ENCODE measurements at regions not wholly inside any gene's neighbourhood (a gene's known extent, or its start where the extent isn't known, plus 50 kb on each side); places are given as distances from the start of the nearest gene placed in this dataset.
"Not testable (repeated sequence)": the region's sequence is repeated elsewhere in the genome, so short reads cannot be mapped to it uniquely, and the experiment has no call there.

GRCh38 chr1:185445594-185445993, 128.6 kb upstream of the IVNS1ABP start:
- FAIRE-seq (no peak), DNase-seq (ENCODE audit: insufficient read length, low spot score) (no peak)

- FAIRE-seq (no peak), DNase-seq (ENCODE audit: insufficient read length, low spot score) (no peak)
Measured at GRCh38 chr1:185444676-185445075, 127.6 kb upstream of the IVNS1ABP start.

GRCh38 chr1:185442050-185442449, 125.0 kb upstream of the IVNS1ABP start:
- DNase-seq (ENCODE audit: insufficient read length, low spot score), result no peak
- no peak for FAIRE-seq

- FAIRE-seq (no peak), DNase-seq (ENCODE audit: insufficient read length, low spot score) (no peak)
Measured at GRCh38 chr1:185441605-185442004, 124.6 kb upstream of the IVNS1ABP start.

- no peak for FAIRE-seq
- no peak for DNase-seq (ENCODE audit: insufficient read length, low spot score)
Measured at GRCh38 chr1:185440877-185441276, 123.8 kb upstream of the IVNS1ABP start.

GRCh38 chr1:185439727-185440415, 122.8 kb upstream of the IVNS1ABP start:
- peak; percentile 5 for DNase-seq (ENCODE audit: insufficient read length, low spot score)
- FAIRE-seq, result peak; percentile 83

- no peak for DNase-seq (ENCODE audit: insufficient read length, low spot score)
- no peak for FAIRE-seq
Measured at GRCh38 chr1:185438936-185439335, 121.9 kb upstream of the IVNS1ABP start.

GRCh38 chr1:185435696-185436379, 118.8 kb upstream of the IVNS1ABP start:
- DNase-seq (ENCODE audit: insufficient read length, low spot score) (no peak), FAIRE-seq (no peak)

- no peak for FAIRE-seq
Measured at GRCh38 chr1:185434721-185435120, 117.7 kb upstream of the IVNS1ABP start.

GRCh38 chr1:185433667-185434066, 116.6 kb upstream of the IVNS1ABP start:
- FAIRE-seq, result no peak

More at GRCh38 chr1:185434721-185435120, 117.7 kb upstream of the IVNS1ABP start:
- no peak for DNase-seq (ENCODE audit: insufficient read length, low spot score)

GRCh38 chr1:185432948-185433347, 115.9 kb upstream of the IVNS1ABP start:
- no peak for DNase-seq (ENCODE audit: insufficient read length, low spot score)
- FAIRE-seq, result no peak

More at GRCh38 chr1:185433667-185434066, 116.6 kb upstream of the IVNS1ABP start:
- no peak for DNase-seq (ENCODE audit: insufficient read length, low spot score)

- FAIRE-seq (no peak), DNase-seq (ENCODE audit: insufficient read length, low spot score) (no peak)
Measured at GRCh38 chr1:185431612-185432011, 114.6 kb upstream of the IVNS1ABP start.

GRCh38 chr1:185429668-185430067, 112.6 kb upstream of the IVNS1ABP start:
- FAIRE-seq; DNase-seq (ENCODE audit: insufficient read length, low spot score): not testable (repeated sequence)

GRCh38 chr1:185427776-185428175, 110.7 kb upstream of the IVNS1ABP start:
- no peak for FAIRE-seq
- DNase-seq (ENCODE audit: insufficient read length, low spot score), result no peak

- no peak for FAIRE-seq
- DNase-seq (ENCODE audit: insufficient read length, low spot score), result no peak
Measured at GRCh38 chr1:185427264-185427663, 110.2 kb upstream of the IVNS1ABP start.

- no peak for DNase-seq (ENCODE audit: insufficient read length, low spot score)
- FAIRE-seq, result no peak
Measured at GRCh38 chr1:185426848-185427247, 109.8 kb upstream of the IVNS1ABP start.

GRCh38 chr1:185425163-185425562, 108.1 kb upstream of the IVNS1ABP start:
- DNase-seq (ENCODE audit: insufficient read length, low spot score), result no peak
- FAIRE-seq, result no peak

- FAIRE-seq (peak; percentile 45), DNase-seq (ENCODE audit: insufficient read length, low spot score) (no peak)
Measured at GRCh38 chr1:185421485-185422107, 104.6 kb upstream of the IVNS1ABP start.

- no peak for DNase-seq (ENCODE audit: insufficient read length, low spot score)
- FAIRE-seq, result no peak
Measured at GRCh38 chr1:185420588-185421081, 103.6 kb upstream of the IVNS1ABP start.

GRCh38 chr1:185419718-185420117, 102.7 kb upstream of the IVNS1ABP start:
- FAIRE-seq, result no peak

GRCh38 chr1:185418472-185418871, 101.4 kb upstream of the IVNS1ABP start:
- FAIRE-seq, result no peak
- no peak for DNase-seq (ENCODE audit: insufficient read length, low spot score)

More at GRCh38 chr1:185419718-185420117, 102.7 kb upstream of the IVNS1ABP start:
- no peak for DNase-seq (ENCODE audit: insufficient read length, low spot score)
